ENCODE measurements at regions not wholly inside any gene's neighbourhood (a gene's known extent, or its start where the extent isn't known, plus 50 kb on each side); places are given as distances from the start of the nearest gene placed in this dataset.

- TF ChIP-seq SP1 (IDR thresholded peaks at IDR 0.05; ENCODE audit: low read depth, low read length): no peak
- no peak for TF ChIP-seq BACH1 (IDR thresholded peaks at IDR 0.05; ENCODE audit: borderline replicate concordance)
- no peak for TF ChIP-seq BCL11A (IDR thresholded peaks at IDR 0.05; ENCODE audit: low read depth, low read length)
- TF ChIP-seq MEF2A (IDR thresholded peaks at IDR 0.05; ENCODE audit: insufficient read depth, low read depth, low read length): peak; percentile 98
- no peak for TF ChIP-seq NR2F1 (conservative IDR thresholded peaks at IDR 0.05)
- TF ChIP-seq PML (IDR thresholded peaks at IDR 0.05; ENCODE audit: low read length): no peak
- TF ChIP-seq POU2F2 (IDR thresholded peaks at IDR 0.05; ENCODE audit: borderline replicate concordance, low read depth, low read length): no peak
- TF ChIP-seq NFIC (IDR thresholded peaks at IDR 0.05; ENCODE audit: low read depth, low read length): peak; percentile 83
- TF ChIP-seq NKRF (conservative IDR thresholded peaks at IDR 0.05): no peak
- TF ChIP-seq NBN (IDR thresholded peaks at IDR 0.05): 0 out of 2 replicates have a peak, but pooled peaks have one; percentile 58
- TF ChIP-seq SKIL (IDR thresholded peaks at IDR 0.05; ENCODE audit: low read depth, poor library complexity, severe bottlenecking): peak; percentile 90
- TF ChIP-seq SPI1 (IDR thresholded peaks at IDR 0.05; ENCODE audit: borderline replicate concordance, insufficient read depth, low read depth, low read length): peak; percentile 86
- peak; percentile 90 for TF ChIP-seq TBL1XR1 (IDR thresholded peaks at IDR 0.05; ENCODE audit: low read depth, low read length)
- no peak for TF ChIP-seq SIX5 (IDR thresholded peaks at IDR 0.05; ENCODE audit: low read depth, low read length, severe bottlenecking)
- no peak for TF ChIP-seq CHD2 (IDR thresholded peaks at IDR 0.05; ENCODE audit: borderline replicate concordance, low read depth, low read length)
- no peak for TF ChIP-seq ZNF217 (IDR thresholded peaks at IDR 0.05)
- no peak; the same call in 1 of the 2 replicates for TF ChIP-seq FOXM1 (IDR thresholded peaks at IDR 0.05; ENCODE audit: low read depth, low read length)
- no peak; the same call in 1 of the 2 replicates for TF ChIP-seq IRF5 (IDR thresholded peaks at IDR 0.05; ENCODE audit: borderline replicate concordance)
- no peak for TF ChIP-seq TARDBP (IDR thresholded peaks at IDR 0.05; ENCODE audit: borderline replicate concordance)
- no peak for TF ChIP-seq NRF1 (conservative IDR thresholded peaks at IDR 0.05; ENCODE audit: low read depth, low read length)
- no peak for TF ChIP-seq KLF5 (IDR thresholded peaks at IDR 0.05; ENCODE audit: partially characterized antibody)
- TF ChIP-seq PKNOX1 (IDR thresholded peaks at IDR 0.05): no peak
- TF ChIP-seq CREM (IDR thresholded peaks at IDR 0.05; ENCODE audit: low read depth): peak; percentile 45; the same call in 1 of the 2 replicates
- TF ChIP-seq ATF2 (IDR thresholded peaks at IDR 0.05; ENCODE audit: low read length): peak; percentile 79; the same call in 1 of the 2 replicates
These were observed 83.1 kb upstream of the LYPLAL1 start (continued) for GRCh38 chr1:219090607-219091006.

Measured in GM12878 (cell line).